Neural progenitor cell (in vitro differentiated cells): ENCODE measurements at regions not wholly inside any gene's neighbourhood (a gene's known extent, or its start where the extent isn't known, plus 50 kb on each side); places are given as distances from the start of the nearest gene placed in this dataset.

Source experiments
- EZH2phosphoT487 ChIP-seq: fragments of 200-600 bp; sonication (generic); IDR thresholded peaks from 2 replicates; pipeline ENCODE4 v1.6.1; 2017; ENCODE audit warnings: antibody characterized with exemption
- TF ChIP-seq, protein P1 (sequence below): fragments of 200-600 bp; sonication (generic); IDR thresholded peaks from 2 replicates; pipeline ENCODE4 v1.5.1; 2017; ENCODE audit warnings: antibody characterized with exemption, mild to moderate bottlenecking

DNA sequence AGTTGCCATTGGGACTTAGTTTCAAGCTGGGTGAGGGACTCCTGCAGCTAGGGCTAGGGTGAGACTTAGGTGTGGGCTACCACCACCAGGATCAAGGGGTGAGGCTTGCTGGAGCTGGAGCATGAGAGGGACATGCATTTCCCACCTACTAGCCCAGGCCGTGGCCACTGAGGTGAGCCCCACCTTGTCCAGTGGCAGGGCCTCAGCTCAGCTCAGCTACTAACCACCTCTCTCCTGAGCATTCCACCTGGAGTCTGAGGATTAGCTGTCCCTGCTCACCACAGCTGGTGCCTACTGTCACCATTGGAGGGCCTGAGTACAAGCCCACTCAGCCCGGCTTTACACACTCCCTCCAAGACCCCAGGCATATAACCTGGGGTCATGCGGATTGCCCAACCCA lies 62.6 kb upstream of the MAGEH1 start:
- TF ChIP-seq, protein P1, sequence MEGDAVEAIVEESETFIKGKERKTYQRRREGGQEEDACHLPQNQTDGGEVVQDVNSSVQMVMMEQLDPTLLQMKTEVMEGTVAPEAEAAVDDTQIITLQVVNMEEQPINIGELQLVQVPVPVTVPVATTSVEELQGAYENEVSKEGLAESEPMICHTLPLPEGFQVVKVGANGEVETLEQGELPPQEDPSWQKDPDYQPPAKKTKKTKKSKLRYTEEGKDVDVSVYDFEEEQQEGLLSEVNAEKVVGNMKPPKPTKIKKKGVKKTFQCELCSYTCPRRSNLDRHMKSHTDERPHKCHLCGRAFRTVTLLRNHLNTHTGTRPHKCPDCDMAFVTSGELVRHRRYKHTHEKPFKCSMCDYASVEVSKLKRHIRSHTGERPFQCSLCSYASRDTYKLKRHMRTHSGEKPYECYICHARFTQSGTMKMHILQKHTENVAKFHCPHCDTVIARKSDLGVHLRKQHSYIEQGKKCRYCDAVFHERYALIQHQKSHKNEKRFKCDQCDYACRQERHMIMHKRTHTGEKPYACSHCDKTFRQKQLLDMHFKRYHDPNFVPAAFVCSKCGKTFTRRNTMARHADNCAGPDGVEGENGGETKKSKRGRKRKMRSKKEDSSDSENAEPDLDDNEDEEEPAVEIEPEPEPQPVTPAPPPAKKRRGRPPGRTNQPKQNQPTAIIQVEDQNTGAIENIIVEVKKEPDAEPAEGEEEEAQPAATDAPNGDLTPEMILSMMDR = no peak
- TF ChIP-seq EZH2phosphoT487 = no peak
